ENCODE measurements at regions not wholly inside any gene's neighbourhood (a gene's known extent, or its start where the extent isn't known, plus 50 kb on each side); places are given as distances from the start of the nearest gene placed in this dataset.

DNA sequence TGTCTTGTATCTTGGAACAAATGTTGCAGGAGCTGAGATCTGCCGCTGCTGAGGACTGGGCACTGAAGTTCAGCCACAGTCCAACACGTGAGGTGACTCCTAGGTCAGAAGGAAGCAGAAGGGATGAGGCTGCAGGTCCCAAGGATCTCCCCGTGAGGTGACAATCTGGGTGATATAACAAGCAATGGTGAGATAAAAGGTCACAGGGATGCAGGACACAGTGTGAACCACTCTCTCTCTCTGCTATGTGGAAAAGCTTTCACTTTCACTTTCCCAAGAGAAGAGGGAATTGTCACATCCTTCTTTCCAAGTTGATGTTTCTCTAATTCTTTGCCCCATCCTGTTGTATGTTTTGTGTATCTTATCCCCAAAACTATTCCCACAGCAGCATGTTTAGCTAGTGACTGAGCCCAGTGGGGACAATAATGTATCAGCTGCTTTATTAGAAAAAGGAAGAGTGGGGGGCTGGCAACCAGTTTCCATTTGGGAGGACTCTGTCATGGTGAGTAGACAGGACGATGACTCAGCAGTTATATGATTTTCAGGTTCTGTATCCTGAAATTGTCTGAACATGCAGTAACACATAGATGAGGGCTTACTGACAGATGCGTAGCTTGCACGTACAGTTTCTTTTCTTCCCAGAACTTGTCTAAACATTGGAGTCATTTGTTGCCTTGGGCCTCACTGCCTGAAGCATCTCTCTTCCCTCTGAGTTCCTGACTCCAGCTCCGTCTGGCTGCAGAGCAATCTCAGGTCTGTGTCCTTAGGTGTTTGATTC, 1415.8 kb upstream of the TENM3 start:
- Mint-ChIP-seq H3K9me3 (no peaks in the 10 kb centered on the region), H3K27ac (peak overlapping the region; percentile 33 to 71 (median 54)), H3K4me1 (peaks cover 16% of the 10 kb centered on the region), H3K36me3 (ENCODE audit: low read depth) (no peaks in the 10 kb centered on the region), H3K4me3 (peak overlapping the region; percentile 45 to 78 (median 66)), H3K27me3 (ENCODE audit: low read depth) (no peaks in the 10 kb centered on the region)
- TF ChIP-seq, protein P1, sequence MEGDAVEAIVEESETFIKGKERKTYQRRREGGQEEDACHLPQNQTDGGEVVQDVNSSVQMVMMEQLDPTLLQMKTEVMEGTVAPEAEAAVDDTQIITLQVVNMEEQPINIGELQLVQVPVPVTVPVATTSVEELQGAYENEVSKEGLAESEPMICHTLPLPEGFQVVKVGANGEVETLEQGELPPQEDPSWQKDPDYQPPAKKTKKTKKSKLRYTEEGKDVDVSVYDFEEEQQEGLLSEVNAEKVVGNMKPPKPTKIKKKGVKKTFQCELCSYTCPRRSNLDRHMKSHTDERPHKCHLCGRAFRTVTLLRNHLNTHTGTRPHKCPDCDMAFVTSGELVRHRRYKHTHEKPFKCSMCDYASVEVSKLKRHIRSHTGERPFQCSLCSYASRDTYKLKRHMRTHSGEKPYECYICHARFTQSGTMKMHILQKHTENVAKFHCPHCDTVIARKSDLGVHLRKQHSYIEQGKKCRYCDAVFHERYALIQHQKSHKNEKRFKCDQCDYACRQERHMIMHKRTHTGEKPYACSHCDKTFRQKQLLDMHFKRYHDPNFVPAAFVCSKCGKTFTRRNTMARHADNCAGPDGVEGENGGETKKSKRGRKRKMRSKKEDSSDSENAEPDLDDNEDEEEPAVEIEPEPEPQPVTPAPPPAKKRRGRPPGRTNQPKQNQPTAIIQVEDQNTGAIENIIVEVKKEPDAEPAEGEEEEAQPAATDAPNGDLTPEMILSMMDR (IDR thresholded peaks at IDR 0.05; ENCODE audit: unreplicated experiment in 3 of 3): no peak

DNA sequence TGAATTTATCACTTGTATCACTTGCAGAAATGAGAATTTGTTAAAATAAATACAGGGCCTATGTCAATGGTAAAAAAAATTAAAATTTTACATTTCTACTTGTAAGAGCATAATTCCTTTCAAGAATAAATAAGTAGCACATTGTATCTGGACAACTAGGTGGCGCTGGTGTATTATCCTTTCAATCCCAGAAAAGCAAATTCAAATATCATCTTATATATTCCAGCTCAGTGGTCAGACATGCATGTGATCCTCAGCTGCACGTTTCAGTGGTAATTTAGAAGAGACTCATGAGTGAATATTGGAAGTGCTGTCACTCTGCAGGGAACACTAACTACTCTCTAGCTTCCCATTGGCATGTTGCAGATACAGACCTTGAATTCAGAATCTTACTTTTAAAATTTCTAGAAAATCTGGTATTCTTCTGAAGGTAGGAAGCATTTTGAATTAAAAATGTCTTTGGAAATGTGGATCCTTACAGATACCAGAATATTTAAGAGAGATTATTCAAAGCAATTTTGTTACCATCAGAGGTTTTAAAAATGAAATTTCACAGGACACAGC, 1414.7 kb upstream of the TENM3 start:
- H3K36me3 Mint-ChIP-seq (ENCODE audit: low read depth): no peaks in the 10 kb centered on the region
- no peak overlapping the region for H3K4me3 Mint-ChIP-seq
- no peaks in the 10 kb centered on the region for H3K27me3 Mint-ChIP-seq (ENCODE audit: low read depth)
- H3K4me1 Mint-ChIP-seq: peaks cover 16% of the 10 kb centered on the region
- H3K9me3 Mint-ChIP-seq: no peaks in the 10 kb centered on the region
- H3K27ac Mint-ChIP-seq: peak overlapping the region in 2 of 3 experiments; percentile 12 to 54
- TF ChIP-seq, protein P1 (IDR thresholded peaks at IDR 0.05; ENCODE audit: unreplicated experiment in 3 of 3): peak; percentile 81 to 82 (median 82)

DNA sequence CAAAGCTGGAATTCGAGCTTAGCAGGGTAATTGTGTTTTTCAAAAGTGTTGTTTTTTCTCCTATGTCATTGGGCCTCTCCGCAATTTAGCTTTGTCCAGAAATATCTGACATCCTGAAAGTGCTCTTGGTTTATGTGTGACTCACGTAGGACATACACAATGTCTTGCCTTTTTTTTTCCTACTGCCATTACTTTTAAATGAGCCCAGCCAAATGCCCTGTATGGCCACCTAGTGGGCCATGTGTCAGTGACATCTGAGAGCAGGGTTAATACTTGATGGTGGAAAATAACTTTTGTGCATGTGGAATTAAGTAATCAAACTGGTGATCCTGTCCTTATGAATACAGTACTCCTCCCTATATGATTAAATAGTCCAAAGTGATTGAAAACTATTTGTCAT, 1411.1 kb upstream of the TENM3 start:
- Mint-ChIP-seq H3K36me3 (ENCODE audit: low read depth) (no peaks in the 10 kb centered on the region), H3K9me3 (no peaks in the 10 kb centered on the region), H3K4me1 (peaks cover 15% of the 10 kb centered on the region), H3K27me3 (ENCODE audit: low read depth) (no peaks in the 10 kb centered on the region), H3K4me3 (no peak overlapping the region), H3K27ac (no peak overlapping the region)
- TF ChIP-seq, protein P1 (IDR thresholded peaks at IDR 0.05; ENCODE audit: unreplicated experiment in 3 of 3): no peak

DNA sequence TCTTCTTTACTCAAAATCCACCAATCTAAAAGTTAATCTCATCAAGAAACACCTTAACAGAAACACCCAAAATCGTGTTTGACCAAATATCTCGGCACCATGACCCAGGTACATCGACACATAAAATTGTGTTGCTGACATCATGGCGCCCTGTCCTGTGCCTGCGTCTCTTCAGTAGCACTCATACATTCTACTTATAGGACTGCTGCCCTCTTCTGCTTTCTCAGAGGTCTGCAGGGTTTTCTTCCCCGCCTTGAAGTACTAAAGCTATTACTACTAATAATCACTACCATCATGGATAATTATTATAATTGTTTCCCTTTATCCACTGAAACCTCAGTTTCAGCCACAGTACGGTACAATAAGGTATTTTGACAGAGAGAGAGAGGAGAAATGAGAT, 1403.1 kb upstream of the TENM3 start:
- no peaks in the 10 kb centered on the region for H3K36me3 Mint-ChIP-seq (ENCODE audit: low read depth)
- no peaks in the 10 kb centered on the region for H3K27me3 Mint-ChIP-seq (ENCODE audit: low read depth)
- no peak overlapping the region for H3K4me3 Mint-ChIP-seq
- no peaks in the 10 kb centered on the region for H3K4me1 Mint-ChIP-seq
- TF ChIP-seq, protein P1 (IDR thresholded peaks at IDR 0.05; ENCODE audit: unreplicated experiment in 3 of 3): no peak
- no peak overlapping the region for H3K27ac Mint-ChIP-seq
- no peaks in the 10 kb centered on the region for H3K9me3 Mint-ChIP-seq

DNA sequence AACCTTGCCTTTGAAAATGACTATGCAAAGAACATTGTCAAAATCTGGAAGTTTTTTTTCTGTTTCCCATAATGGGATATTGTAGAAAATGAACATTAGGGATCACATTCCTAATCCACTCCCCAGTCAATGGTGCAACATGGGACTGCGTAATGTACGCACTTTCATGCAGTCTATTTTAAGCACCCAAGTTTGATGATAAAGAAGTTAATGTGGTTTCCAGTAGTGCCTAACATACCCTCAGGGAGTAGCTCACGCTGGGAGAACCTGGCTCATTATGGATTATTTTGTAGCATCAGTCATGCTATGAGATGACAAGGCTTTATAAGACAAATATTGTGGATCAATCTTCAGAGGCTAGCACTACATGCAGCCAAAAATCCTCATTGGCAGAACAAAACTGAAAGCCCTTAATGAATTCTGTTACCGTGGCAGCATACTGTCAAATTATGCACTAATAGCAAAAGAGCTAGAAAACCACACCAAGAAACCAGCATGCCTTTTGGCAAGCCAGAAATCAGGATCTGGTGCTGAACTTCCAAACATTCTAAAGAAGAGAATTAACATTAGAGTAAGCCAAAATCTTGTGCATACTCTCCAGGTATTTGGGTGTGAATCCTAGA, 1392.8 kb upstream of the TENM3 start:
- no peak overlapping the region for H3K27ac Mint-ChIP-seq
- no peak overlapping the region for H3K4me3 Mint-ChIP-seq
- no peaks in the 10 kb centered on the region for H3K27me3 Mint-ChIP-seq (ENCODE audit: low read depth)
- no peaks in the 10 kb centered on the region for H3K9me3 Mint-ChIP-seq
- H3K36me3 Mint-ChIP-seq (ENCODE audit: low read depth): no peaks in the 10 kb centered on the region
- TF ChIP-seq, protein P1 (IDR thresholded peaks at IDR 0.05; ENCODE audit: unreplicated experiment in 3 of 3): no peak
- no peaks in the 10 kb centered on the region for H3K4me1 Mint-ChIP-seq
